ENCODE measurements at regions not wholly inside any gene's neighbourhood (a gene's known extent, or its start where the extent isn't known, plus 50 kb on each side); places are given as distances from the start of the nearest gene placed in this dataset.
"Not testable (repeated sequence)": the region's sequence is repeated elsewhere in the genome, so short reads cannot be mapped to it uniquely, and the experiment has no call there.

DNA sequence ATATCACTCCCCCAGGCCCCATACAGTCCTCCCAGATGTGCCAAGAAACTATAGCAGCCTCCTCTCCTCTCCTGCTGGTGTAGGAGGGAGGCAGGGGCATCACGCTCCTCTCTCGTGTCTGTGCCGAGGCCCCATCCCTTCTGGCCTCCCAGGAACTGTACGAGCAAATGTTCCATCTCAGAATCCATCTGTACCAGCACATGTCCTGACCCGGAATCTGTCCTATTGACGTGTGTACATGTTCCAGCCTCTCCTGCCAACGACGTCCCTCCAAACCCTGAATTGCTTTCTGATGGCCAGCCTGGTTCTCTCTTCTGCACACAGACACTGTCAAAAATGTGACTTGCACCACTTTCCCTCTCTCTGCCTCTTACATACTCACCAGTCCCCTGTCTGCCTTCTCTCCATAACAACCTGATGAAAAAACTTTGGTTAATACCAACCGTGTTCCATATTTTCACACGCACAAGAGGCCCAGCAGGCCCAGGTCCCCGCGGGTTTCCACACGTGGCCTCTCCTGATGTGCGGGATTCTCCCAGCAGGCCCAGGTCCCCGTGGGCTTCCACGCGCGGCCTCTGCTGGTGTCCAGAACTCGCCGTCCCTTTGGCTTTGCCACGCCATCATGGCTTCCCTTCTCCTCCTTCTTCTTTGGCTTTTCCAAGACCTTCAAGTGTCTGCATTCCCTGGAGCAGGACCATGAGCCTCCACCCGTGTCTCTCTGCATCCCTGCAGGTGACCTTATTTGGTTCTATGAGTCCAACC is 125.2 kb upstream of the THBS2 start:
- DNase-seq (ENCODE audit: low spot score) = no peak

GRCh38 chr6:169376458-169376857 is 122.8 kb upstream of the THBS2 start:
- DNase-seq (ENCODE audit: low spot score) = no peak

DNA sequence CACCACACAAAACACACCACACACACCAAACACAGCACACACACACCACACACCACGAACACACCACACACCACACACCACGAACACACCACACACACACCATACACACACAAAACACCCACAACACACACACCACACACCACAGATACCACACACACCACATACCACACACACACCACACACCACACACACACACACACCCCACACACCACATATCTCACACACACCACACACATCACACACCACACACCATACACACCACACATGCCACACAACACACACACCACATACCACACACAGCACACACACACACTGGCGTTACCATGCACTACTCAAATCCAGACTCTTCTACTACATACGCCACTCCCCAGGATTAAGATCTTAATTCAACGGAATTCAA is 118.9 kb upstream of the THBS2 start:
- no peak for DNase-seq (ENCODE audit: low spot score)

DNA sequence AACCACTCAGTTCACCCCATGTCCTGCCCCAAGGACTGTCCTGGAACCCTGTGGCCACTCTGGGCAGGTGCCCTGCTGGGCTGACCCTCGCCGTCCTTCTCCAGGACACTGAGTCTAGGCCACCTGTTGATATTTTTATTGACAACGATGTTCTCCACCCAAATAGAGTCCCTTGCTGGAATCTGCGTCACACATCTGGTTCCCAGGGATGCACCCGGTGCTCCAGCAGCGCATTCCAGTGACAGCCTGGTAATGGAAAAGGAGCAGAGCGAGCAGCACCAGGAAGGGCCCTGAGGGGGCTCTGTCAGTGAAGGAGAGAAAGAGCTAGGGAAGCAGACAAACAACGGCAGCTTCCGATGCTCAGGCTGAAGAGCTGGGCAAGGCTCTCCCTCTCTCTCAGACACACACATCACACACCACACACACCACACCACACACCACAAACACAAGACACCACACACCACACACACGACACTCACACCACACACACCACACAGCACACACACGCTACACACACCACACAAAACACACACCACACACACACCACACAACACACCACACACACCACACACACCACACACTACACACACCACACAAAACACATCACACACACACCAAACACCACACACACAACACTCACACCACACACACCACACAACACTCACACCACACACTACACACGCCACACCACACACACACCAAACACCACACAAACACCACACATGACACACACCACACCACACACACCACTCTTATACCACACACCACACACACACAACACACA is 117.9 kb upstream of the THBS2 start:
- no peak for DNase-seq (ENCODE audit: low spot score)

- DNase-seq (ENCODE audit: low spot score) = no peak
These were observed 117.2 kb upstream of the THBS2 start for GRCh38 chr6:169370666-169371343.

DNA sequence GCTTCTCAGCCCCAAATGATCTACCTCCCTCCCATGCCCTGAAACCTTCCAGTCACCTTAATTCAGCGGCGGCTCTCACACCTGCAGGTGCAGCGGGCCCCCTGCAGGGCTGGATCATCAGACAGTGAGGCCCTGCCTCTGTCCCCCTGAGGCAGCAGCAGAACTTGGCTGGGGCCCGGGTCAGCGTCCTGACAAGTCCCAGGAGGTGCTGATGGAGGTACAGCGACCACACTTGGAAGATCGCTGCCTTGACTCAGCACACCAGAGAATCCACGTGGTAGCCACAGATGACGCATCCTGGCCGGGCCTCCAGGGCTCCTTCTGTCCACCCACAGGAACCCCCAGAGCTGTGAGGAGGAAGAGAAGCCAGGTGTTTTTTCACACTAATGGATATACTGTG is 116.4 kb upstream of the THBS2 start:
- DNase-seq (ENCODE audit: low spot score) = no peak

DNA sequence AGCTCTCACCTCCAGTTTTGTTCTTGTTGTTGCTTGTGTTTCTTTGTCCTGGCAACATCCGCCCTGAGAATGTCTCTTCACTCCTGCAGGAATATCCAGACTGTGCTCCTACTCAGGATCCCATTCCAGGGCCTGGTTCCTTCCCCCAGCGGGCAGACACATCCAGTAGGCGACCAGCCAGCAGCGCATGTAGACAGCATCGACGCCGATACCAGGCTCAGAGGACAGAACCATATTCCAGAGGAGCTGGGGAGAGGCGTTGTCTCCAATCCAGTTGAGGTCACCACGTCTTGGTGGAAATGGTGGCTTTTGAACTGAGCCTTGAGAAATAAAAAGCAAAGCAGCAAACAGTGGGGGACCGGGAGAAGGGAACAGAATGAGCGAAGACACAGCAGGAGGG is 114.6 kb upstream of the THBS2 start:
- DNase-seq (ENCODE audit: low spot score) = no peak

- DNase-seq (ENCODE audit: low spot score) = no peak
These were observed 113.9 kb upstream of the THBS2 start for GRCh38 chr6:169367507-169367906.

GRCh38 chr6:169366258-169366901 is 112.7 kb upstream of the THBS2 start:
- no peak for DNase-seq (ENCODE audit: low spot score)

- DNase-seq (ENCODE audit: low spot score) = no peak
These were observed 112.1 kb upstream of the THBS2 start for GRCh38 chr6:169365567-169366257.

GRCh38 chr6:169363590-169363989 is 109.9 kb upstream of the THBS2 start:
- no peak for DNase-seq (ENCODE audit: low spot score)

GRCh38 chr6:169362501-169363121 is 109.0 kb upstream of the THBS2 start:
- DNase-seq (ENCODE audit: low spot score) = no peak

DNA sequence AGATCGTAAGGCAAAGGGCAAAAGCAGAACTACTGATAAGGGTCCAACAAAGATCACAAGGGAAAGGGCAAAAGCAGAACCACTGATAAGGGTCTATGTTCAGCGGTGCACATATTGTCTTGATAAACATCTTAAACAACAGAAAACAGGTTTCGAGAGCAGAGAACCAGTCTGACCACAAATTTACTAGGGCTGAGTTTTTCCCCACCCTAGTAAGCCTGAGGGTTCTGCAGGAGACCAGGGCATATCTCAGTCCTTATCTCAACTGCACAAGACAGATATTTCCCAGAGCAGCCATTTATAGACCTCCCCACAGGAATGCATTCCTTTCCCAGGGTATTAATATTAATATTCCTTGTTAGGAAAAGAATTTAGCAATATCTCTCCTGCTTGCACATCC is 101.4 kb upstream of the THBS2 start:
- not testable (repeated sequence) for DNase-seq (ENCODE audit: low spot score)

GRCh38 chr6:169345146-169345545 is 91.5 kb upstream of the THBS2 start:
- DNase-seq (ENCODE audit: low spot score) = no peak

GRCh38 chr6:169344750-169345065 is 91.1 kb upstream of the THBS2 start:
- DNase-seq (ENCODE audit: low spot score) = no peak

DNA sequence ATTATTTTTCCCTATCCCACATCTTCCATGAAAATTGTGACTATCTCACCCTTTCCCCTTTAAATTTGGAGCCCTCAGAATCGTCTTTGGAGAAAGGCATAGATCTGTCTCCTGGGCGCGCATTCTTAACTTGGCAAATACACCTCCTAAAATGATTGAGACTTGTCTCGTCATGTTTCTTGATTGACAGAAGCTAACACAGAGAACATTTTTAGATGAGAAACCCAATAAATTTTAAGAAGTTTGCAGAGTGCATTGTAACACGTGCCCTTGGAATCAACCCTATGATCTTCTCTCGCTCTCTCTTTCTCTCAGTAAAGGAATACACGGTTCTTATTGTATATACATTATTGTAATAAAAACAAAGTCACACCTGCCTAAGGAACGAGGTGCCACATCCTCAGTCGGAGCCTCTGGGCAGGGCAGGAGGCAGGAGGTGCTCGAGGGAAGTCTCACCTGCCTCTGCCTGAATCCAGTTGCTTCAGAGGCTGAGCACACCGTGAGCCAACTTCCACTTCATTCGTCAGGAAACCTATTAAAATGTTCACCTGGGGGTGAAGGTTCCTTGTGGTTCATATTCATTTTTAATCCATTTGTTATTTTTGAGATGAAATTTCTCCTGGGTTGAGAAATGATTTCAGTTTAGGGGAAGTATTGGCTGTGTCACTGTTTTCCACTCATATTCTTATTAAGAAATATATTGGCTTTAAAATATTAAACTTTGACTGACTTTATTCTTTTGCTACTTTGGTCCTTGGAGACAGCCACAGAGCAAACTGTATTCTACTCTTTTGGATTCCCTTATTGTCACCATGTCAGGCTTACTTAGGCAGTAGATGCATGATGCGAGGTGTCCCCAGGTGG is 90.5 kb upstream of the THBS2 start:
- DNase-seq (ENCODE audit: low spot score) = no peak

GRCh38 chr6:169342710-169343109 is 89.1 kb upstream of the THBS2 start:
- DNase-seq (ENCODE audit: low spot score) = no peak

- DNase-seq (ENCODE audit: low spot score) = no peak
These were observed 88.1 kb upstream of the THBS2 start for GRCh38 chr6:169341706-169342105.

GRCh38 chr6:169341065-169341464 is 87.4 kb upstream of the THBS2 start:
- no peak for DNase-seq (ENCODE audit: low spot score)

DNA sequence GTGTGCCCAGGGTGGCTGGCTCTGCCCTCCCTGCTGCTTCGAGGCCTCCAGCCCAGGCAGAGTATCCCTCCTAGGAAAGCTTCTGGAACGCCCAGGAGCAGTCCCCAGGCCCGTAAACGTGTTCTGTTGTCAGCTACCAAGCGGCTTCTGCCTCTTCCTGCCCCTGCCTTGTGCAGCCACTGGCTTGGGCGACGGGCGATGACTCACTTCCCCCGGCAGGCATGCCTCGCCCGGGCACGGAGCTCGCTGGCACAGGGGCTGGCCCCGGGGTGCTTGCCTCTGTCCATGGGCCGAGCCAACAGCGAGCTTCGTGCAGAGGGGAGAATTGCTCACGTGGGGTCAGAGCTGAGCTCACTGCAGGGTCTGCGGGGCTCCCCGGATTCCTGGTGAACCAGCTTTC is 86.7 kb upstream of the THBS2 start:
- no peak for DNase-seq (ENCODE audit: low spot score)
